GM19455 (cell line): ENCODE measurements at regions not wholly inside any gene's neighbourhood (a gene's known extent, or its start where the extent isn't known, plus 50 kb on each side); places are given as distances from the start of the nearest gene placed in this dataset.
"Not testable (repeated sequence)": the region's sequence is repeated elsewhere in the genome, so short reads cannot be mapped to it uniquely, and the experiment has no call there.

Source experiments
- ATAC-seq: cut with Tn5 transposase; IDR thresholded peaks from one replicate; pipeline ENCODE4 v1.9.1; 2021; ENCODE audit not compliant: unreplicated experiment

GRCh38 chr17:68705714-68706076 lies 104.5 kb upstream of the FAM20A start:
- ATAC-seq: no peak

GRCh38 chr17:68704871-68705713 lies 103.9 kb upstream of the FAM20A start:
- no peak for ATAC-seq

- ATAC-seq: no peak
These were observed 99.9 kb upstream of the FAM20A start for GRCh38 chr17:68701046-68701445.

- no peak for ATAC-seq
These were observed 99.3 kb upstream of the FAM20A start for GRCh38 chr17:68700421-68700820.

- ATAC-seq: no peak
These were observed 98.8 kb upstream of the FAM20A start for GRCh38 chr17:68699936-68700335.

GRCh38 chr17:68698746-68699145 lies 97.6 kb upstream of the FAM20A start:
- ATAC-seq: no peak

- no peak for ATAC-seq
These were observed 96.7 kb upstream of the FAM20A start for GRCh38 chr17:68697850-68698361.

- ATAC-seq: no peak
These were observed 94.5 kb upstream of the FAM20A start for GRCh38 chr17:68695659-68696058.

GRCh38 chr17:68694791-68695485 lies 93.8 kb upstream of the FAM20A start:
- no peak for ATAC-seq

GRCh38 chr17:68693896-68694295 lies 92.7 kb upstream of the FAM20A start:
- ATAC-seq: no peak

- ATAC-seq: no peak
These were observed 92.3 kb upstream of the FAM20A start for GRCh38 chr17:68693466-68693865.

- no peak for ATAC-seq
These were observed 85.2 kb upstream of the FAM20A start for GRCh38 chr17:68686108-68686988.

- ATAC-seq: no peak
These were observed 83.8 kb upstream of the FAM20A start for GRCh38 chr17:68684949-68685357.

- no peak for ATAC-seq
These were observed 81.7 kb upstream of the FAM20A start for GRCh38 chr17:68682903-68683302.

GRCh38 chr17:68679882-68680281 lies 78.7 kb upstream of the FAM20A start:
- no peak for ATAC-seq

- ATAC-seq: no peak
These were observed 75.7 kb upstream of the FAM20A start for GRCh38 chr17:68676856-68677255.

GRCh38 chr17:68675723-68676122 lies 74.6 kb upstream of the FAM20A start:
- ATAC-seq: no peak

- ATAC-seq: no peak
These were observed 73.1 kb upstream of the FAM20A start for GRCh38 chr17:68674029-68674925.

GRCh38 chr17:68670967-68671693 lies 70.0 kb upstream of the FAM20A start:
- no peak for ATAC-seq

- not testable (repeated sequence) for ATAC-seq
These were observed 65.3 kb upstream of the FAM20A start for GRCh38 chr17:68666438-68666837.
